Non-pigmented ciliary epithelial cell (primary cell): ENCODE measurements at regions not wholly inside any gene's neighbourhood (a gene's known extent, or its start where the extent isn't known, plus 50 kb on each side); places are given as distances from the start of the nearest gene placed in this dataset.
"Not testable (repeated sequence)": the region's sequence is repeated elsewhere in the genome, so short reads cannot be mapped to it uniquely, and the experiment has no call there.

ENCODE experiments used
- DNase-seq: peaks from one replicate; pipeline ENCODE4 v3.0.0-alpha.2; 2010; ENCODE audit warnings: low read depth

DNA sequence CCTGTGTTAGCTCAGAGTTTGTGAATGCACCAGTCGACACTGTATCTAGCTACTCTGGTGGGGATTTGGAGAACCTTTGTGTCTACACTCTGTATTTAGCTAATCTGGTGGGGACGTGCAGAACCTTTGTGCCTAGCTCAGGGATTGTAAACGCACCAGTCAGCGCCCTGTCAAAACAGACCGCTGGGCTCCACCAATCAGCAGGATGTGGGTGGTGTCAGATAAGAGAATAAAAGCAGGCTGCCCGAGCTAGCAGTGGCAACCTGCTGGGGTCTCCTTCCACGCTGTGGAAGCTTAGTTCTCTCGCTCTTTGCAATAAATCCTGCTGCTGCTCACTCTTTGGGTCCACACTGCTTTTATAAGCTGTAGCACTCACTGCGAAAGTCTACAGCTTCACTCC is 324.2 kb downstream of the RAD51AP2 start:
- DNase-seq, result no peak

DNA sequence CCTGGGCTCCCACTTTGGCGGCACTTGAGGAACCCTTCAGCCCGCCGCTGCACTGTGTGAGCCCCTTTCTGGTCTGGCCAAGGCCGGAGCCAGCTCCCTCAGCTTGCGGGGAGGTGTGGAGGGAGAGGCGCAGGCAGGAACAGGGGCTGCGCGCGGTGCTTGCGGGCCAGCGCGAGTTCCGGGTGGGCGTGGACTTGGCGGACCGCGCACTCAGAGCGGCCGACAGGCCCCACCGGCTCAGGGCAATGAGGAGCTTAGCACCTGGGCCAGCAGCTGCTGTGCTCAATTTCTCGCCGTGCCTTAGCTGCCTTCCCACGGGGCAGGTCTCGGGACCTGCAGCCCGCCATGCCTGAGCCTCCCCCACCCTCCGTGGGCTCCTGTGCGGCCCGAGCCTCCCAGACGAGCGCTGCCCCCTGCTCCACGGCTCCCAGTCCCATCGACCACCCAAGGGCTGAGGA is 324.8 kb downstream of the RAD51AP2 start:
- not testable (repeated sequence) for DNase-seq

DNA sequence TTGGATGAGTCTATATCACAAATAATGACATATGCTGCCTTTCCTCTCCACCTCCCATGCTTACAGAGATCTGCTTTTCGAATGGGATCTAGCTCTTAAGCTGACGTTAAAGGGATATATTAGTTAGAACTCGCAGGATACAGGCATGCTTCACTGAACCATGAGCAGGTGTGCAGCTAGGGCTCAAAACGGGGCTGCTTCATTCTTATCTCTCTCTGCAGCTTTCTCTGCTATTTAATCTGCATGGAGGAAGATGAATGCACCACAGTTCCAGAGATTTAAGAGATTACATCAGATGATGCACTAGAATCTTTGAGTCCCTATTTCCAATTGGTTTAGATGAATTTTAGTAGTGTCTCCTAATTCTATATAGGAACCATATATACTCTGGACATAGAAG is 327.0 kb downstream of the RAD51AP2 start:
- DNase-seq, result no peak

DNA sequence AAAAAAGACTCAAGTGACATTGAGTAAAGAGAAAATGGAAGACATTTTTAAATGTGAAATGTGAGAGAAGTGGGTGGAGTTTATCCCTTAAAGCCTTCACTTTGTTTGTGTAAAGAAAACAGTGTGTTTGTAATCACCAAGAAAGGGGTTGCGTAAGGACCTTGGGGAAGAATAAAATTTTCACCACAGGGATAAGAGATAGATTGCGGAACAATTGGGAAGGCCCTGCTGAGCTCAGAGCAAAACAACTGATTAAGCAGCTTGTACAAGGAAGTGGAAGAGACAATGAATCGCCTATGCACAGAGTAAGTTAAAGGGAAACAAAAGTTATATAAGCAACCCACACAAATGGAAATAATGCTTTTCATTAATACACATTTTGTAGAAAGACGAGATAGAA is 327.7 kb downstream of the RAD51AP2 start:
- DNase-seq, result no peak

DNA sequence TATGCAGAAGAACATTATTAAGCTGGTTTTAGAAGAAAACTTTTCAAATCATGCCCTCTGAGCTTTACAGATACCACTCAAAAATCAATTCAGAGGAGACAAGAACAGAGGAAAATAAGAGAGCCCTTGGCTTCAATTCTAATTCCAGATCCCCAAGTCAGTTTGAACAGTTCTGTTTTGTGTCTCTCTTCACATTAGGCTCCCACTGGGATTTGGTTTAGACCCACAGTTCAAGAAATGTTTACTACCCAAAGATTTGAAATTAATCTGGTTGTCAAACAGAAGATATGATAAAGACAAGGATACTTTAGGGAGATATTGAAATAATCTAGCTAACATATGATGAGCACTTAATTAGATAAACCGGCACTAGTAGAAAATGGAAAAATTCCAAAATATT is 329.5 kb downstream of the RAD51AP2 start:
- DNase-seq, result no peak

DNA sequence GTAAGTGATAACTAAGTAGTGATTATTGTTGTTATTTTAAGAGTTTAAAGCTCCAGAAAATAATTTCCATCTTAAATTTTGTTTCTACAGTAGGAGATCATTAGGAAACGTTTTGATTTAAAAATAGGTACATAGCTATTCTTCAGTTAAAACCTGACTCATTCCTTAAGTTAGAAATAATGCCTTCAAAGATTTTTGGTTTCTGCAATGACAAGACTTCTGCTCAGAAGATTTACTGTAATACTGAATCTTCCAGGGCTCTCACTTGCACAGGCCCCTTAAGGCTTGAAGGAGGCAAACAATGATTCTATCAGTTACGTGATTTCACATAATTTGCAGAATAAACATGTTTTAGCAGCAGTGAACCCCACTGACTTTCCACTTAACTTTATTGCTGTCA is 333.7 kb downstream of the RAD51AP2 start:
- no peak for DNase-seq

DNA sequence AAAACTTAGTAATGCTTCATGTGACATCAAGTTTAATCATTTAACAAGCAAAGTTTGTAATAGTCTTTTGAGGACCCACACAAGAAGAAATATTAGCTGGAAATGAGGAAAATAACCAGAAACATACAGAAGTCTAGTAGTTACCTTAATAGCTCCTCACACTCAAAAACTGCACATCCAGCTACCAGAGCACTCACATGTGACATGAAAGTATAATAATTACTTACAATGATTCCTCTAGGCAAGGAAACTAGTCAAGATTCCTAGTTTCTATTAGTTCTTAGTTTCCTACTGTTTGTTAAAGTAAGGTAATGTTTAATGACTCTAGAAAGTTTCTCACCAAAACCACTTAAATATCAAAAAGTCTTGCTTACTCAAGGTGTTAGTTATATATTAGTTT is 335.8 kb downstream of the RAD51AP2 start:
- DNase-seq, result no peak

DNA sequence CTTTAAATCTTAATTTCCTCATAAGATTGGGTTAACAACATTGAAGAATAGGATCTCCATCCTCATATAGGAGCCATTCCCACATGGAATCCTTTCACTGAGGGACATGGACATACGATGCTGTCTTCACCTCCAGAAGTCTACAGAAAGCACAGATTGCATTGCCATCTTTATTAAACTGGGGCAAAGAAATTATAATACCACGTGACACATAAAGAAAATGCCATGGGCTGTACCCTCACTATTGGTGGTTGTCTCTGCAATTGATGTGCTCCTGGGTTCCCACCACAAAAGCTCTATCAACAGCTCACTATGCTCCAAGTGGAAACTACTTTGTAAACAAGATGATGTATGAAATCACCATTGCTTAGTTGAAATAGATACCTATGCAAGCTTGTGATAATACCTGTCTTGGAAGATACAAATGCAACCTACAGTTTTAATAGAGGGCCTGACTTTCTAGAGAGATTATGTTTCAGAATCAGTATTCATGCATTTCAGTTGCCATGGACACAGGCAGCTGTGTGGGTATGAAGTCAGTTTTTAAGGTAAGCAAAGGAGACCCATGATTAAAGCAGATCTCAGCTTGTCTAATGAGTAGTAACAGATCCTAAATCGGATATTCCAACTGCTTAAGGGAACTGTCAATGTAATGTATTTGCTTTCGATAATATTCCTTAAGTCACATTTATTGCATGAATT is 337.0 kb downstream of the RAD51AP2 start:
- DNase-seq, result no peak

DNA sequence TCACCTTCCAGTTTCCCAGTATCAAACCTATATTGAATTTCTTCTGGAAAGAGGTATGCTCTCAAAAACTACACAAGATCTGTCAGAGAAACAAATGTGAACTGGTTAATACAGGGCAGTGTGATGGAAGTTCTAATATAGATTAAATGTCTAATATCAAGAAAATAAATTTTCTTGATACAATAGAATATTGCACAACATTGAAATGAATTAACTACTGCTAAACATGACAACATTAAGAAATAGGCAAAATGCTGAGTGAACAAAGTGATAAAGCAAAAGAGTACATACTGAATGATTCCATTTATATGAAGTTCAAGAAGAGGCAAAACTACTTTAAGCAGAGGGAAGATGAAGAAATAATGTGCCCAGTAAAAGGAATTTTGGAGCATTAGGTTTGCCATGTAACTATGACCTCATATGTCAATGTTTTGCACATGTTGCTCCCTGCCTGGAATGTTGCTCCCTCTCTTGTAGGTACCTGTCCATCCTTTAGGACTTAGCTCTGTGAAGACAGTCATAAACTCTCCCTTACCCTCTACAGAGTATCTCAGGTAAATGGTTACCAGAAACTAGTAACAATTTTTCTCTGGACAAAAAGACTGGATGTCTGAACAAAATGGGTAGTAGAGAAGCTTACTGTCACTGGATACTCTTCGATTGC is 339.0 kb downstream of the RAD51AP2 start:
- DNase-seq, result no peak

DNA sequence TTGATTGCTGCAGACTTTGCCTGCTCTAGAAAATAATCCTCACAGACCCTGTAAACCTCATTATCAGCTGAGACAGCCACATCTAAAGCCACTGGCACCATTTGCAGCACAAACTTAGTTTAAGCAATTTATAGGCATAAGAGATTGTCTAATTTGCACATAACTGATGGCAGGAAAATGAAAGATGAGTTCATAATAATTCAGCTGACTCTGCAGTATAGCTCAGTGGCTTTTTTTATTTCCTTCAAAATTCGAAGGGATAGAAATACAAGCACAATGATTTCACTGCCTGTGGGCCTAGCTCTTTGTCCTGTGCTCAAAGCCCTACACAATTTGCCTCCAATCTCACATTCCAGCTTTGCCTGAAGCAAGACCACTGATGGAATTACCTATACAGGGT is 341.2 kb downstream of the RAD51AP2 start:
- DNase-seq, result no peak

DNA sequence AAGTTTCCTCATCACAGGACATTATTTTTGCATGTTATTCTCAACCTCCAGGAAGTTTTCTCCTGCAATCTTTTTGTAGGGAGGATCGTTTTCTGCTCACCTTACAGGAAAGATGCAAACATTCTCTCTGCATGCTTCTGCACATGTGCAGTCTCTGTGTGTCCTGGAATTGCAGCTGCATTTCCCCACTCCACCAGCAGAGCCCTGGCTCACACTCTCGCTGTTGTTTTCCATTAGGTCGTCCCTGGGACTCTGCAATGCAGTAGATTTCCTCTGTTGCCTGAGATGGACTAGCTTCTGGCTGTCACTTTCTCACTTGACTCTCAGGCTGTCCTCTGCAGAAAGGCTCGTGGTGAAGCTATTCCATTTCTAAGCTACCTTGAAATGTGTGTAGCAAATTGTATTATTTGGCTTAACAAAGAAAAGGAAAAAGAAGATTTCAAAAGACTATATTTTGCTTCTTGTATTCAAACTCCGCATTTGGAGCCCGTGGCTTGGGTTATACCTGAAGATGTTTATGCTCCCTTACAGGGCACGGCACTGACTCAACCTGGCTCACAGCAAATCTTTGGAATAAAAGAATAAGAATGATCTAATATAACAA is 346.7 kb downstream of the RAD51AP2 start:
- peak; percentile 15 for DNase-seq

DNA sequence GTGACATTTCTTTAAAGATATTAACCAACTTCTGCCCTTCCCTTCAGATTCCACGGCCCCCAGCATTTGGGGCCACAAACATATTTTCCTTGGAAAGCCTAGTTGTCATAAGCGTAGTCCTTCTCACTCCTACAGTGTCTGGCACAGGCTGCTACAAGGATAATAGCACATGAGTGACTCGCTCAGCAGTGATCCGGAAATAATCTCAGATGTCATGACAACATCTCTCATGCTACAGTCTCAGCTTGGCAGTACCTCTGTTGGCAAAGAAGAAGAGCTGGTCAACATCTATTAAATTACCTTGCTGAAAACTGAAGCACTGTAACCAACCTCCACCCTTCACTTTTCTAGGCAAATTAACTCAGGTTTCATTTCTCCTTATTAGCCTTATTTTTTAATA is 351.7 kb downstream of the RAD51AP2 start:
- DNase-seq, result peak; percentile 17

DNA sequence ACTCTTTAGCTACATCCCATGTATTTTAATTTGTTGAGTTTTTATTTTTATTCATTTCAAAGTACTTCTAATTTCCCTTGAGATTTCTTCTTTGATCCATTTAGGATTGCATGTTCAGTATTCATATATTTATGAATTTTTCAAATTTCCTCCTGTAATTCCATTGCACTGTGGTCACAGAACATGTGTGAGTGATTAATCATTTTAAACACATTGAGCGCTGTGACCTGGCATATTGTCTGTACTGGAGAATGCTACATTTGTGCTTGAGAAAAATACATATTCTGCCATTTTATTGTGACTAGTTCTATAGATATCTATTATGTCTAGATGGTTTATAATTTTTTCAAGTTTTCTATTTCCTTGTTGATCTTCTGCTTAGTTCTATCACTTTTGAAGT is 353.7 kb downstream of the RAD51AP2 start:
- peak; percentile 14 for DNase-seq

DNA sequence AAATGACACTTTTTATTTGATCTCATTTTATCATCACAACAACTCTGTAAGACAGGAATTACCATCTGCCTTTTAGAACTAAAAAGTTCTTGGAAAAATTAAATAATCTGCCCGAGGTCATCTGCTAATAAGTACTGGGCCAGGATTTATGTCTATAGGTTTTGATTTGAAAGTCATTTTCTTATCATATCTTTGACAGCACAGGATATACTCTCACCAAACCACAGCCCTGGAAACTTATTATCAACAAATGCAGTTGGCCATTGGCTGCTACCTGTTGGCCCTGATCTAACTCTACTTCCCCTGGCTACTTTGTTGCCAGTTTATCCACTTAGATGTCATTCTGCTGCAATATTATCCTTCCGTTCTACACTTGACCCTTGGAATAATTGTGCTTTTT is 354.6 kb downstream of the RAD51AP2 start:
- DNase-seq, result no peak

DNA sequence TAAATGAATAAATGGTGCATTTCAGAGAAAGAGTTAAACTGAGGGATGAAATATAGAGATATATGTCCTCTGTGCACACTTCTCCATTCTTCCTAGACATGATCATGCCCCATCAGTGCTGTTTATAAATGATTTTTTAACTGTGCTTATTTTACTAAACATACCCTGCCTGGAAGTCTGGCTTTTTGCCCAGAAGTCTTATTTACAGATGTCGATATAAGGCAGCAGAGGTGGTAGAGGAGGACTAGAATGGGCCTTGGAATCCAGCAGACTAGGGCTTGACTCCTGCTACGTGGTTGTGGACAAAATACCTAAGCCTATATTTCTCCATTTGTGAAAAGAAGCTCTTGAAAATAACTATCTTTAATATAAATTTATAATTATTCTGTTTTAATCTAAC is 355.5 kb downstream of the RAD51AP2 start:
- no peak for DNase-seq

DNA sequence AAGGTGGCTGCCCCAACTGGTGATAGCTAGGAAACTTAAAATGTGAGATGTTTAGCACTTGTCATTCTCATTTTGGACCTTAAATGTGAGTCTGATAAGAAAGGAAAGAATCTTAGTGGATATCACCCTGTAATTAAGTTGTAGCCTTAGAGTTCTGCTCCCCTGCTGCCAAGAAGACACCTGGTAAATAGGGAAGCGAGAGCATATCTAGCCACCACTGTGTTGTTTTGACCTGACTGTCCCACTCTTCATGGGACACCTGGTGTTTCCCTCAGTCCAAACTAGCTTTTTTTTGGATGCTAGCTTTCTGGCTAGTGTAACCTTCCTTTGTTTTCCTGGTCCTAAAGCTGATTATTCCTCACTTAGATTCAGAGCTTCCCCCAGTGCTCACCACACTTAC is 357.6 kb downstream of the RAD51AP2 start:
- no peak for DNase-seq

DNA sequence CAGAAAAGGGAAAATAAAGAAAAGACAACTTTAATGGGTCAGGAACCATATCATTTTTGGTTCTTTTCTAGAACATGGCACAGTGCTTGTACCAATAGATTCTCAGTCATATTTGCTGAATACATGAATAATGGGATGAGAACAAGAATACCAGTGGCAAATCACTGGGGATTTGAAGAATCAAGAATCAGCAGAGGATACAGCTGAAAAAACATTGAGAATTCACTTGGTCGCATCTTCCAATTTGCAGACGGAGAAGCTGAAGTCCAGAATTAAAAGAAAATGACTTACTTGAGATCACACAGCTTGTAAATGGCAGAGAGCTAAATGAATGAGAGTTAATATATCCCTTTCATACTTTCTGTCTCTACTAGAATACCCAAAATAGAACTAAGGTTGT is 362.2 kb downstream of the RAD51AP2 start:
- no peak for DNase-seq

DNA sequence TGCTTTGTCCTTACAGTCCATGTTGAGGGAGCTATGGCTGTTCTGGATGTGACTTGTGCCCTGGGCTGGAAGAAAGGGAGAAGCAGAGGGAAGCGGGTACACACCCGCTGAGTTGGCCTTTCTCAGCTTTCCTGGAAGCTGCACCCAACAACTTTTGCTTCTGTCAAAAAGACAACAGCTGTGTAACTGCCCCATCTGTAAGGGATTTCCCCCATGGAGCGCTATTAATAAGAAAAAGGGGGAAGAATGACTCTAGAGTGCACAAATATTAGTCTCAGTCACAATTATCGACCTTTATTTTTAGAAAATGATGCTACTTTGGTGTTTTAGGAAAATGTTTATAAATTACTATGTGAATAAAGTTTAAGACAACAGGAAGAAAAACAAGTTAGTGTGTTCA is 368.3 kb downstream of the RAD51AP2 start:
- no peak for DNase-seq

DNA sequence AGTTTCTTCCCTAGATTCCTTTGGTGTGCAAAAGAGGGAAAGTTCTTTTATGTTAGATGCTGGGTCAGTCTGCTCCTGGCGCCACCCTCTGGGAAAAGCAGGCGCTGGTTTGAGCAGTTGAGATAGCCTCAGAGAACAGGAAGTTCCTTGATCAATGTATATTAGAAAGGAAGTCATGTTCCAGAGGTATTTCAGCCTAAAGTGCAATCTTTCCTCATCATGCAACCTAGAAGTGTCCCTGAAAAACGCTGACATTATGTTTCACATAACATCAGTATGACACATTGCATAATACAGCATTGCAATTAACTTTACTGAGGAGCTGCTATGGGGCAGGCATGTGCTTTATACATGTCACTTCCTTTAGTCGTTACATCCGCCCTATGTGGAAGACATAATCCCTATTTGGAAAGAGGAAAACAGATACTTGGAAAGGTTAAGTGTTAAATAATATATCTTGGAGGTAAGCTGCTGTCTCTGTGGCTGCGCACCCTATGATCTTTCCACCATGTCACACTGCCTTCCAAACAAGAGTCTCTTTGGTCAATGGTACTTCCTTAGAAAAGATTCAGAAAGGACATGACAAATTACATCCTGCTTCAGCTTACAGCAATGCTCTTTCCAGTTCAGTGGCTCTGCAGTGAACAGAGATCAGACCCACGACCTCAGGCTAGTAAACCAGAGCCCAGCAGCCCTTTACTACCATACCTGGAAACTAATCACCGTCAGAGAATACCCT is 369.7 kb downstream of the RAD51AP2 start:
- DNase-seq, result no peak

DNA sequence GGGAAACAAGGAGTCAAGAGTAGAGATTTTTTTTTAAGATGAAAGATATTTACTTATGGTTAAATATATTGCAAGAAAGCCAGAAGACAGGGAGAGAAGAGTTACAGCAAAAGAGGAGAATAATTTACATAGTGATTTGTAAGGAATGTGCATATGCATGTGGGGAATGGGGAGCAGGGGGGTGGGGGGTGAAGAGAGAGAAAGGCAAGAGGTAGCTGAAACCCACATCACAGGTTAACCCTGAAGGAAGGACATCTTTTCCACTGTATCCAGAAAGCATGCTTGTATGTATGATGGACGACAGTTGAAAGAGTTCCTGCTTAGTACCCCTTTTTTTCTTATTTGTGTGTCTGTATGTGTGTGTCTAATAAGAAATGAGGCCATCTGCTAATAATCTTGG is 371.9 kb downstream of the RAD51AP2 start:
- DNase-seq, result no peak

DNA sequence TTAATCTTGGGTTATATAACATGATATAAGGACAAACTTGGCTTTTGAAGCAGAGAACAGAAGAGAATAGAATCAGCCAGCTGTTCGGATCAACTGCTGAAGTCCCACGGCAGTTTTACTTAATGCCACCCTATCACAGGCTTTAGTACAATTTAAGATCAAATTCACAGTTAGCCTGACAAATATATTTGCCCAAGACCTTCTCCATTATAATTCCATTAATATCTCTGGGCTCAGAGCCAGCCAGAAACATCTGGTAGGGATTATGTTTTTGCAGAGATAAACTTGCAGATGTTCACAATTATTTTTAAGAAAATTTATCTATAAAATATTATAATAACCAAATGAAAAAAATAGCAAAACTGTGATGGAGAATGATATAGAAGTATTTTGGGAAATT is 381.4 kb downstream of the RAD51AP2 start:
- DNase-seq, result no peak

DNA sequence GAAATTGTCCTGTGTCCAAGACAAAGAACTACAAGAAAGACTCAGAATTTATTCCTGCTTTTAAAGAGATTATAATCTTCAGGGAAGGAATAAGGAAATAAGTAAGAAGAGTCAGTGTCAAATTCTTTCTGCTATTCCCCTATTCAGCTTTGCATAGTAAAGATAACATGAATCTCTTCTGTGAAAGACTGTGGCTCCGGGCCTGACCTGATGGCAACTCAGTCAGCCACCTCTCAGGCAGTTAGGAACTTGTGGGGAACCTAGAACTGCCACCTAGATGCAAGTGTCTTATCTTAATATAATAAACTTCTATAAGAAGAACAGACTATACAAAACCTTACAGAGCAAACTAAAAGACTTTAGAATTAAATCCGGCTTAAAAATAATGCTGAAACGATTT is 382.0 kb downstream of the RAD51AP2 start:
- DNase-seq, result no peak

DNA sequence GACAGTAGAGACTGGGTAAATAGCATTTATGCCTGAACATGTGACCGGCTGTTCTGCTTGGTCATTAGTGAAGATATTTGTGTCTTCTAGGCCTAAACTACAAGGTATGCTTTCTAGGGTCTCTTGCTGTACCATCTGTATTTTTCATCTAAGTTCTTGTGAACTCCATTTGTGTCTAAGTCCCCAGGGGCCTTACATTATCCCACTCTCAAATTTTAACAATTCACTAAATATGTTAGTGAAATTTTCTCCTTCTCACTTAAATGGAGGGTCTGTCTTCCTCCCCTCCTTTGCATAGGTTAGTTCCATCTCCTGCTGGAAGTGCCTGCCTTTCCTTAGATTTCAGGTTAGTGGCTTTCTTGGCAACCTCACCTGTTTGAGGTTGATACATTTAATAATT is 382.6 kb downstream of the RAD51AP2 start:
- DNase-seq, result no peak
